NCI-H82 (cell line): ENCODE measurements at regions not wholly inside any gene's neighbourhood (a gene's known extent, or its start where the extent isn't known, plus 50 kb on each side); places are given as distances from the start of the nearest gene placed in this dataset.
"Not testable (repeated sequence)": the region's sequence is repeated elsewhere in the genome, so short reads cannot be mapped to it uniquely, and the experiment has no call there.

Source experiments
- DNase-seq: peaks from one replicate; lab custom pipeline; 2025; lab: John Stamatoyannopoulos, UW

- no peak for DNase-seq
These were observed 219.1 kb downstream of the SEC23IP start for GRCh38 chr10:120111628-120112027.

- DNase-seq = no peak
These were observed 220.3 kb downstream of the SEC23IP start for GRCh38 chr10:120112809-120113208.

DNA sequence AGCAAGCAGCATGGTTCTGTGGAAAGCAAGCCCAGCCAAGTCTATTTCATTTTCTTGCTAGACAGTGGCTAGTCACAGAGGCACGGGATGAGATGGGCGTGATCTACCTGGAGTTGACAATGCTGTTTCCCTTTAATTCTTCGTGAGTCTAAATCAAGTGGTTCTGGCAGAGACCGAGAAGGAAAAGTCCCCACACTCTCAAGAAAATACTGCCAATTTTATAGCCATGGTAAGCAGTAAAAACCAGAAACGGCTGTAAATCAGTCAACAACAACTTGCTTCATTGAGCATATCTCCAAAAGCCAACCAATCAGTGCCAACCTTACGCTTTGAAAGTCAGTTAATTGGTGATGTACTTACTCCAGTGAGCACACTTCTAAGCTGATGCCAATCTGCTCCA, 223.4 kb downstream of the SEC23IP start:
- no peak for DNase-seq

GRCh38 chr10:120121768-120122167, 229.2 kb downstream of the SEC23IP start:
- no peak for DNase-seq

- no peak for DNase-seq
These were observed 238.7 kb downstream of the SEC23IP start for GRCh38 chr10:120131183-120131582.

GRCh38 chr10:120132811-120133210, 240.3 kb downstream of the SEC23IP start:
- DNase-seq = no peak

GRCh38 chr10:120138689-120139088, 246.2 kb downstream of the SEC23IP start:
- no peak for DNase-seq

DNA sequence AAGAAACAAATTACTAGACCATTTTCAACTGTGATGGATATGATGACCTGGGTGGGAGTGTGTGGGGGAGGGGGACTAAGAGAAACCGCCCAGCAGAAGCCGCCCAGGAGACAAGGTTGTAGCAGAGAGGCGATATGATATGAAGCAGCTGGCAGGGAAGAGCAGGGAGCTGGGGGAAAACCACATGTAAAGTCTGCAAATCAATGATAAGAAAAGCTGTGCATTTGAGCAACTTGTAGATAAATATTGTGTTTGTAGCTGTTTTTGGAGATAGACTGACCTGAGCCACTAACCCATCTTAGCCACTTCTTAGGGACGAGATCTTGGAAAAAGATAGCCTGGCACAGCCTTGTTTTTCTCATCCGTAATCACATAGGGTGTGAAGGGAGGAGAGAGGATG, 252.6 kb downstream of the SEC23IP start:
- no peak for DNase-seq

DNA sequence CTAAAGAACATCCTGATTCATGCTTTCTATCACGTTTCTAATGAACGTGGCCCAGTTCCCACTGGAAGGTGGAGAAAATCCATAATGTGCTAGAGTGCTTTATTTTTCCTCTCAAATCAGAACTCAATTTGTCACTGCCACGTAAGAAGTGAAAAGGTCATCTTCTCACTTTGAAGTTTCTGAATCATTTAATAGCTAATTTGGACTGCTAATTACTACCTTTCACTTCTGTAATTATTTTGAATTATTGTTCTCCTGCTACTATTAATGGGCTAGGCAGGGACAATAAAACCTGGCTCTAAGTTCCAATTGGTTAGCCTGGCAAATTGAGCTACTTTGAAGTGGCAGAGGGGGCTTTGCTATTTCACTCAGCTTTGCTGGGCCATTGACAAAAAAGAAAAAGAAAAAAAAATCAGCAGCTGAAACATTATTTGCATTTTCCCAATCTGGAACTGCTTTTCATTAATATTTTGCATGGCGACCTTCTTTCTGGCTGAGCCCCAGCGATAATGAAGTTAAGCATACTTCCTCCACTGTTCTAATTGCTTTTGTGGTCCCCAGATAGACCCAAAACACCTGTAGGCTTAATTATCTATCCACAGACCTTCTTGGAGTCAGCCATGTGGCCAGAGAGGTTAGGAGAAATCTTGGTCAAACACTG, 264.2 kb downstream of the SEC23IP start:
- DNase-seq = no peak

- DNase-seq = no peak
These were observed 268.6 kb downstream of the SEC23IP start for GRCh38 chr10:120161111-120161510.

DNA sequence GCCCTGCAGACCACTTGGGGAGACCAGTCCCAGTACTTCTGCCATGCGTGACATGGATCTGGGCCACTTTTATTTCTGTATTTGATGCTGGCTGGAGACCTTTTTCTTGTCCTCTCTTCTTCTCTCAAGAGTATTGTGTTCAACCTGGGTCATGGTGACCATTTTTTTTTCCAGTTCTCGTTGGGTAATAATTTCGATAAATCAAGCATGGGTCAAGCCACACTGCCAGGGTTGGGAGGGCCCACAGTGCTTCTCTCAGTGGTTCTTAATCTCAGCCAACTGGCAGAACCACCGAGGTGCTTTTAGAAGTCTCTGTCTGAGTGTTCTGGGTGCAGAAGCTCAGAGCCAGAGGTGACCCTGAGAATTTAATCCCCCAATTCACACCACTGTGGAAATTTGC, 269.9 kb downstream of the SEC23IP start:
- DNase-seq = no peak

DNA sequence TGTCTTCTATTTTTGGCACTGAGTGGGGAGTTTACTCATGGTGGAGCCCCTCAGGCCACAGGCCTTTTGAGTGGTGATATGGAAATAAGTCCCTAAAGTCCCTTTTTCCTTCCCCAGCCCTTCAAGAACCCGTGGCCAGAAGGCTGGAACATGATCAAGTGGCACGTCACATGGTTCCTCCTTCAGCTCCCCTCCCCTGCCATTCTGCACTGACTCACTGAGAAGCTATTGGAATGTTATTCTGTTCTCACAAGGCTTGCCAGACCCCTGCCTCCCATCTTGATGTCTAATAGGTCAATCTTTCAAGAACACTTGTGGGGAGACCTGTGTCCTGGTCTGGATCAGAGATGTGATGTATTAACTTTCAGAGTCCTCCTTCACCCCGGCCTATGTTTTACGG, 279.8 kb downstream of the SEC23IP start:
- DNase-seq = no peak

DNA sequence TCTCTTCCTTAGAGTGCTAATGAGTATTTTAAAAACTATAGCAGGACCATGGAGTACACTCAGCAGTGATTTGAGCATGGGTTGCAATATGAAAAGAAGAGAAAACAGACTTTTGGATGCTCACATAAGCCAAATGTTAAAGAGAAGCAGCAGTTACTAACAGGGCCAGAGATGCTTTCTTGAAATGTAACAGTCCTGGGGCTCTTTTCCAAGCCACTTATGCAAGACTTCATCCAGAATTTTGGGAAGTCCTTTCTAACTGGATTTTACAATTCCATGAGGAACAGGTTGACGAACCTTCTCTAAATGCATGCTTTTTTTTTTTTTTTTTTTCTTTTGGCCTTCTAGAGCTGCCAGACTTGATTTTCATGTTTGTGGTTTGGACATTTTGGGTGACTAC, 282.0 kb downstream of the SEC23IP start:
- DNase-seq = no peak

- peak; percentile 22 for DNase-seq
These were observed 279.7 kb upstream of the PLPP4 start for GRCh38 chr10:120177330-120177729.

DNA sequence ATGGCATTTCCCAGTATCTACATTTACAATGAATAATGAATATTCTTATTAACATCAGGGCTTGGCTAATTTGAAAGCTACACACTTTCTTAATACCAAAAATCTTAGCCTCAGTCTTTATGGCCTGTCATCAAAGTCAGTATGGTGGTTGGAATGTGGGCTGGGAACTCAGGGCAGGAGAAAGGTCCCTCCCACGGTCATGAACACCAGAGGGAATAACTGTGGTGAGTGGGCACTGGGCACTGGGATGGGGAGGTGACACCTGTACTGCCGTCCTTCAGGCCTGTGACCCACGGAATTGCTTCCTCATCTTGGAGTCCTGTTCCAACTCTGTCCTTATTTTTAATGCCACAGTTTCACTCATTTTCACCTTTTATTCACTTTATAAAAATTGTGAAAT, 276.9 kb upstream of the PLPP4 start:
- DNase-seq = no peak

- no peak for DNase-seq
These were observed 275.9 kb upstream of the PLPP4 start for GRCh38 chr10:120181154-120181553.

DNA sequence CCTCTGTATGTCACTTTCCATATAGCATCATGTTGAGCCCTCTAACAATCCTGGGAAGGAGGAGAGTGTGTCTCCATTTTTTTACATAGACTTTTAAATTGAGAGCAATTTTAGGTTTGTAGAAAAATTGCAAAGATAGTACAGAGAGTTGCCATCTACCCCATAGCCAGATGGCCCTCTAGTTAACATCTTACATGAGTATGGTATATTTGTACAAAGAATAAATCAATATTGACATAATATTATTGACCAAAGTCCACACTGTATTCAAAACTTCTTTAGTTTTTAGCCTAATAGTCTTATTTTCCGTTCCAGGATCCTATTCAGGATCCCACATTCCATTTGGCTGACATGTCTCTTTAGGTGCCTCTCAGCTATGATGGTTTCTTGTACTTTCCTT, 274.6 kb upstream of the PLPP4 start:
- no peak for DNase-seq

DNA sequence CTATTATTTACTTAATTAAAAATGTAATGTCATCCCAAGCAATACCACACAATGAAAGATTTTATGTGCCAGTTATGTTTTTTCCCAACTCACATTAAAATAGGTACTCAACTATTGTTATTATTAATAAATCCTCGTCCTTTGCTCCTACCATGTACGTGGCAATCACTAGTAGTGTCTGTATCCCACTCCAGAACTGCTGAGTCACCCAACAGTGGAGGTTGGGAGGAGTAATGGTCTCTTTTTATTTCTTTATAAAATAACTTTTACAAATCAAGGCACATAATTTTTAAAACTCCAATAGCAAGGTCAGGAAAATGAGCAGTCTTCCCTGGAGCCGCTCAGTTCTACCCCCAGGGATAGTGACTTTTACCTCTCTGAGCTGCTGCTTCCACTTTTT, 273.5 kb upstream of the PLPP4 start:
- DNase-seq = no peak

DNA sequence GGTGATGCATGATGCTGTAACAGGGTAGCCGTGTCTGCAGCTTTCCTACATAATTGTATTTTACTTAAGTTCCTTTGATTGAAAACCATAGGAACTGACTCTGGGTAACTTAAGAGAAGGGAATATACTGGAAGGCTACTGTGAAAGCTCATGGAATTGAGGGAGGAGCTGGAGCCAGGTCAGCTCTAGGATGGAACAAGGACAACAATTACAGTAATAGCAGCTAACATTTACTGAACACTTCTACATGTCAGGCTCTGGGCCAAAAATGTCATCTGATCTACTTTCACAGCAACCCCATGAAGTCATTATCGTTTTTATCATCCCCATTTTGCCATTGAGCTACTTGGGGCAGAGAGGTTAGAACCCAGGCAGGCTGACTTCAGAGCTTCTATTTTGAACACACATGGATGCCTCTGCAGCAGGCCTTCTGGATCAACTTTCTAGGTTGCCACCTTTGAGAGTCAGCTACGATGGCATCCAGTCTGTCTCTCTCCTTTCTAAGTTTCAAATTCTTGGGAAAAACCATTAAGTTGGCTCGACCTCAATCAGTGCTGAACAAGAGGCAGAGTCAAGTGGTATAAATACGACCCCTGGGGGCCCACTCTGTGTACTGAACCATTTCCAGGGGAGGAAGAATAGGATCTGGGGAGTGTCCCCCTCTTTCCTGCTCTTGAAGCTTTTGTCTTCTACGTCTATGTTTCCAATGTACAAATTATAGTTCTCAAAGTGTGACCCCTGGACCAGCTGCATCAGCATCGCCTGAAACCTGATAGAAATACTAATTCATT, 272.3 kb upstream of the PLPP4 start:
- peak; percentile 2 for DNase-seq

DNA sequence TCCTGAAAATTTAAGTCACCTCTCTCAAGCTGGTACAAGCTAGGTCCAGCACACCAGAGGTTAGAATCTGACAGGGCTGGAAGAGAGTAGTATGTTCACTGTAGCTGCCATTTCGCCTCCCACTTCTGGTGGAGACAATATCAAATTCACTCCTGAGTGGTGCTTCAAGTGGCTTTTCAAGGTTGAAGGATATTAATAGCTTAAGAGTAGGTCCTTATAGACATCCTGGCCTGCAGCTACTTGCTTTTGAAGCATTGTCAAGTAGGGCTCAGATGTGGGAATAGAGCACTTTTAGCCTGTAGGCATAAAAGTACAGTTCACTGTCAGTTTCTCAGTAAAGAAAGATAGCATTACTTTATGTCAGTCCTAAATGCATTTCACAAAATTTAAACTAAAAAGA, 270.5 kb upstream of the PLPP4 start:
- DNase-seq = no peak

DNA sequence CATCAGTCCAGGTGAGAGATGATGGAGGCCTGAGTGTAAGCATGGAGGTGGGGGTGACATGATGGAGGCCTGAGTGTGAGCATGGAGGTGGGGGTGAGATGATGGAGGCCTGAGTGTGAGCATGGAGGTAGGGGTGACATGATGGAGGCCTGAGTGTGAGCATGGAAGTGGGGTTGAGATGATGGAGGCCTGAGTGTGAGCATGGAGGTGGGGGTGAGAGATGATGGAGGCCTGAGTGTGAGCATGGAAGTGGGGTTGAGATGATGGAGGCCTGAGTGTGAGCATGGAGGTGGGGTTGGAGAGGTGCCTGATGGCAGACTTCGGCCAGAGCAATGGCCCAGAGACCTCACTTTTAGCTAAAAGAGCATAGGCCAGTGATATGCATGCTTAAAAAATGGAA, 269.9 kb upstream of the PLPP4 start:
- DNase-seq = not testable (repeated sequence)

DNA sequence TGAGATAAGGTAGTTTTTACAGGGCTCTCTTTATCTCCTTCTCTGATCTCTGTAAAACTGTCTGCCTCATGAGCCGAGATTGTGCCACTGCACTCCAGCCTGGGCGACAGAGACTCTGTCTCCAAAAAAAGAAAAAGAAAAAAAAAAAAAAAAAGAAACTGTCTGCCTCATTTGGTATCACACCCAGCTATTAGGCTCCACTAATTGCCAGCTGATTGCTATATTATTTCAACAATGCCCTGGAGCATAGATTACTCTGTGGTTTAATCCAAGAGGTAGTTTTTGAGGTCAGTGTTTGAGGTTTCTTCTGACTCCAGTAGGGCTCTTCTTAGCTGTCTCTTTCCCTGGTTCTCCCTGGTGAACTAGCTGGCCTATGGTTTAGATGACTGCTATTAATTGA, 268.1 kb upstream of the PLPP4 start:
- no peak for DNase-seq

- no peak for DNase-seq
These were observed 260.9 kb upstream of the PLPP4 start for GRCh38 chr10:120195984-120196712.
